ENCODE measurements at regions not wholly inside any gene's neighbourhood (a gene's known extent, or its start where the extent isn't known, plus 50 kb on each side); places are given as distances from the start of the nearest gene placed in this dataset.

GRCh38 chr2:207327513-207327912, 161.8 kb upstream of the KLF7 start:
- no peaks in the 10 kb centered on the region for H3K27me3 ChIP-seq
- DNase-seq (ENCODE audit: low spot score), result no peak
- no peaks in the 10 kb centered on the region for H3K4me1 ChIP-seq
- no peaks in the 10 kb centered on the region for H3K36me3 ChIP-seq
- no peak overlapping the region for H3K9ac ChIP-seq
- no peaks in the 10 kb centered on the region for H3K9me3 ChIP-seq (ENCODE audit: low read depth)
- H3K4me3 ChIP-seq, result no peak overlapping the region
- Mint-ChIP-seq H3K27me3 (ENCODE audit: insufficient read depth, low read depth) (peaks cover 3% of the 10 kb centered on the region), H3K9me3 (no peaks in the 10 kb centered on the region), H3K36me3 (no peaks in the 10 kb centered on the region), H3K4me3 (no peak overlapping the region), H3K27ac (no peak overlapping the region), H3K4me1 (peaks cover 17% of the 10 kb centered on the region)
- no peak overlapping the region for H3K4me2 ChIP-seq
- no peaks in the 10 kb centered on the region for H3K79me2 ChIP-seq (ENCODE audit: low read depth)
- TF ChIP-seq EZH2phosphoT487 (IDR thresholded peaks at IDR 0.05) (no peak), EZH2 (IDR thresholded peaks at IDR 0.05) (no peak)
- TF ChIP-seq, protein P1, sequence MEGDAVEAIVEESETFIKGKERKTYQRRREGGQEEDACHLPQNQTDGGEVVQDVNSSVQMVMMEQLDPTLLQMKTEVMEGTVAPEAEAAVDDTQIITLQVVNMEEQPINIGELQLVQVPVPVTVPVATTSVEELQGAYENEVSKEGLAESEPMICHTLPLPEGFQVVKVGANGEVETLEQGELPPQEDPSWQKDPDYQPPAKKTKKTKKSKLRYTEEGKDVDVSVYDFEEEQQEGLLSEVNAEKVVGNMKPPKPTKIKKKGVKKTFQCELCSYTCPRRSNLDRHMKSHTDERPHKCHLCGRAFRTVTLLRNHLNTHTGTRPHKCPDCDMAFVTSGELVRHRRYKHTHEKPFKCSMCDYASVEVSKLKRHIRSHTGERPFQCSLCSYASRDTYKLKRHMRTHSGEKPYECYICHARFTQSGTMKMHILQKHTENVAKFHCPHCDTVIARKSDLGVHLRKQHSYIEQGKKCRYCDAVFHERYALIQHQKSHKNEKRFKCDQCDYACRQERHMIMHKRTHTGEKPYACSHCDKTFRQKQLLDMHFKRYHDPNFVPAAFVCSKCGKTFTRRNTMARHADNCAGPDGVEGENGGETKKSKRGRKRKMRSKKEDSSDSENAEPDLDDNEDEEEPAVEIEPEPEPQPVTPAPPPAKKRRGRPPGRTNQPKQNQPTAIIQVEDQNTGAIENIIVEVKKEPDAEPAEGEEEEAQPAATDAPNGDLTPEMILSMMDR (IDR thresholded peaks at IDR 0.05), result no peak
- H2AFZ ChIP-seq (replicated peaks), result no peak overlapping the region
- H3F3A ChIP-seq (ENCODE audit: low read depth), result no peaks in the 10 kb centered on the region
- no peaks in the 10 kb centered on the region for H4K20me1 ChIP-seq (ENCODE audit: low read depth)
- no peak overlapping the region for H3K27ac ChIP-seq

- Mint-ChIP-seq H3K27ac (no peak overlapping the region), H3K4me1 (peaks cover 22% of the 10 kb centered on the region), H3K27me3 (ENCODE audit: insufficient read depth, low read depth) (peaks cover 3% of the 10 kb centered on the region), H3K9me3 (peaks cover 2% of the 10 kb centered on the region), H3K36me3 (no peaks in the 10 kb centered on the region), H3K4me3 (no peak overlapping the region)
- peaks cover under 1% of the 10 kb centered on the region for H3K4me1 ChIP-seq
- no peak overlapping the region for H3K4me3 ChIP-seq
- H3K36me3 ChIP-seq, result no peaks in the 10 kb centered on the region
- H3F3A ChIP-seq (ENCODE audit: low read depth), result no peaks in the 10 kb centered on the region
- H4K20me1 ChIP-seq (ENCODE audit: low read depth), result no peaks in the 10 kb centered on the region
- H3K4me2 ChIP-seq, result no peak overlapping the region
- peaks cover 5% of the 10 kb centered on the region for H3K27me3 ChIP-seq
- no peak overlapping the region for H2AFZ ChIP-seq (replicated peaks)
- no peak for TF ChIP-seq EZH2 (IDR thresholded peaks at IDR 0.05)
- TF ChIP-seq EZH2phosphoT487 (IDR thresholded peaks at IDR 0.05), result no peak
- TF ChIP-seq, protein P1 (IDR thresholded peaks at IDR 0.05), result no peak
- H3K9ac ChIP-seq, result no peak overlapping the region
- no peaks in the 10 kb centered on the region for H3K79me2 ChIP-seq (ENCODE audit: low read depth)
- no peaks in the 10 kb centered on the region for H3K9me3 ChIP-seq (ENCODE audit: low read depth)
- no peak overlapping the region for H3K27ac ChIP-seq
- no peak for DNase-seq (ENCODE audit: low spot score)
Observed at GRCh38 chr2:207328944-207329386, 163.2 kb upstream of the KLF7 start.

DNA sequence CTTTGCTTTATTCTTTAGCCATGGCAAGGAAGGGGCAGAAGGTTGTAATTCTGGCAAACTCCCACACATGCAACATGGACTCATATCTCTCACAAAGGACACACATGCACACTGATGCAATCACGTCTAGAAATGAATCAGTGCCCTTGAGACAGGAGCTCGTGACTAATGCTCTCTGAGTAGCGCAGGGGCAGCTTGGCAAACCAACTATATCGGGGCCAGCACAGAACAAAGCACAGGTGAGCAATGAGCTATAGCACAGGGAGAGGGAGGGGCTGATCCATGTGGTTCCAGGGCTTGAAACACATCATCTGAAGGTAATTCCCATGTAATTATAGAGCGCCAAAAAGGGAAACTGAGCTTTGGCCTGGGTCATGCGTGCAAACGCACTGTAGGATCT, 165.2 kb upstream of the KLF7 start:
- H3K4me3 ChIP-seq, result no peak overlapping the region
- no peak overlapping the region for H2AFZ ChIP-seq (replicated peaks)
- Mint-ChIP-seq H3K4me3 (no peak overlapping the region), H3K27me3 (ENCODE audit: insufficient read depth, low read depth) (peaks cover 3% of the 10 kb centered on the region), H3K4me1 (peaks cover 39% of the 10 kb centered on the region), H3K9me3 (peaks cover 2% of the 10 kb centered on the region), H3K27ac (no peak overlapping the region), H3K36me3 (no peaks in the 10 kb centered on the region)
- no peak overlapping the region for H3K4me2 ChIP-seq
- no peak overlapping the region for H3K9ac ChIP-seq
- H4K20me1 ChIP-seq (ENCODE audit: low read depth), result no peaks in the 10 kb centered on the region
- no peak overlapping the region for H3K27ac ChIP-seq
- H3F3A ChIP-seq (ENCODE audit: low read depth), result peaks cover 7% of the 10 kb centered on the region
- no peak for TF ChIP-seq EZH2phosphoT487 (IDR thresholded peaks at IDR 0.05)
- TF ChIP-seq EZH2 (IDR thresholded peaks at IDR 0.05), result no peak
- TF ChIP-seq, protein P1 (IDR thresholded peaks at IDR 0.05), result no peak
- DNase-seq (ENCODE audit: low spot score), result no peak
- H3K9me3 ChIP-seq (ENCODE audit: low read depth), result no peaks in the 10 kb centered on the region
- peaks cover 14% of the 10 kb centered on the region for H3K27me3 ChIP-seq
- peaks cover 15% of the 10 kb centered on the region for H3K4me1 ChIP-seq
- no peaks in the 10 kb centered on the region for H3K36me3 ChIP-seq
- no peaks in the 10 kb centered on the region for H3K79me2 ChIP-seq (ENCODE audit: low read depth)

Data from neural progenitor cell (in vitro differentiated cells).